ENCODE measurements at regions not wholly inside any gene's neighbourhood (a gene's known extent, or its start where the extent isn't known, plus 50 kb on each side); places are given as distances from the start of the nearest gene placed in this dataset.

- TF ChIP-seq POLR2AphosphoS5 (IDR thresholded peaks at IDR 0.05; ENCODE audit: low read depth, low read length) = no peak
- TF ChIP-seq, protein P1, sequence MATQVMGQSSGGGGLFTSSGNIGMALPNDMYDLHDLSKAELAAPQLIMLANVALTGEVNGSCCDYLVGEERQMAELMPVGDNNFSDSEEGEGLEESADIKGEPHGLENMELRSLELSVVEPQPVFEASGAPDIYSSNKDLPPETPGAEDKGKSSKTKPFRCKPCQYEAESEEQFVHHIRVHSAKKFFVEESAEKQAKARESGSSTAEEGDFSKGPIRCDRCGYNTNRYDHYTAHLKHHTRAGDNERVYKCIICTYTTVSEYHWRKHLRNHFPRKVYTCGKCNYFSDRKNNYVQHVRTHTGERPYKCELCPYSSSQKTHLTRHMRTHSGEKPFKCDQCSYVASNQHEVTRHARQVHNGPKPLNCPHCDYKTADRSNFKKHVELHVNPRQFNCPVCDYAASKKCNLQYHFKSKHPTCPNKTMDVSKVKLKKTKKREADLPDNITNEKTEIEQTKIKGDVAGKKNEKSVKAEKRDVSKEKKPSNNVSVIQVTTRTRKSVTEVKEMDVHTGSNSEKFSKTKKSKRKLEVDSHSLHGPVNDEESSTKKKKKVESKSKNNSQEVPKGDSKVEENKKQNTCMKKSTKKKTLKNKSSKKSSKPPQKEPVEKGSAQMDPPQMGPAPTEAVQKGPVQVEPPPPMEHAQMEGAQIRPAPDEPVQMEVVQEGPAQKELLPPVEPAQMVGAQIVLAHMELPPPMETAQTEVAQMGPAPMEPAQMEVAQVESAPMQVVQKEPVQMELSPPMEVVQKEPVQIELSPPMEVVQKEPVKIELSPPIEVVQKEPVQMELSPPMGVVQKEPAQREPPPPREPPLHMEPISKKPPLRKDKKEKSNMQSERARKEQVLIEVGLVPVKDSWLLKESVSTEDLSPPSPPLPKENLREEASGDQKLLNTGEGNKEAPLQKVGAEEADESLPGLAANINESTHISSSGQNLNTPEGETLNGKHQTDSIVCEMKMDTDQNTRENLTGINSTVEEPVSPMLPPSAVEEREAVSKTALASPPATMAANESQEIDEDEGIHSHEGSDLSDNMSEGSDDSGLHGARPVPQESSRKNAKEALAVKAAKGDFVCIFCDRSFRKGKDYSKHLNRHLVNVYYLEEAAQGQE (IDR thresholded peaks at IDR 0.05; ENCODE audit: insufficient read depth in 1 of 2, low read depth in 2 of 2, low read length in 2 of 2) = no peak
Observed at GRCh38 chr2:208929894-208930427, 493.9 kb upstream of the MAP2 start.

Measured in PFSK-1 (cell line).